ENCODE measurements at regions not wholly inside any gene's neighbourhood (a gene's known extent, or its start where the extent isn't known, plus 50 kb on each side); places are given as distances from the start of the nearest gene placed in this dataset.

DNA sequence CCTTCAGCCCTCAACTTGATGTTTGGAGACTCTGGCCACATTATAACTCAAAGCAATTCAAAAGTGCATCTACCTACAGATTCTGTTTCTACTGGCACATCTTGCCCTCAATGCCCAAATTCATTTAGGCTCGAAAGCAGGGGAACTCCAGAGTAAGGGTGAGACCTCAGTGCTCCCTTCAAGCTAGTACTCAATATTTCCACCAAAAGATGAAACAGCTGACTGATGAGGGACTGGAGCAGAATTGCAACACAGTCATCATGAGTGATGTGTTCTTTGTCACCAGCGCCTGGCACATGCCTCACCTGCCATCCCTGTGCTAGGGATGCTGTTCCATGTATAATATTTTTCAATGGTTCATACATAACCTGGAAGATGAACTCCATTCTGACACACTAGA is 247.3 kb downstream of the DSEL start:
- Histone ChIP-seq H3K4me3 (ENCODE audit: low read length) (no peak overlapping the region), H3K9ac (ENCODE audit: low read length) (no peak overlapping the region), H4K20me1 (ENCODE audit: insufficient read depth, low read length) (no peaks in the 10 kb centered on the region), H3K27me3 (replicated peaks; ENCODE audit: insufficient read depth, low read length) (no peaks in the 10 kb centered on the region), H3K79me2 (ENCODE audit: low read length) (no peaks in the 10 kb centered on the region), H3F3A (ENCODE audit: insufficient read depth, low read length) (no peaks in the 10 kb centered on the region), H3K4me2 (ENCODE audit: low read depth, low read length) (no peak overlapping the region), H3K4me1 (ENCODE audit: low read length) (no peaks in the 10 kb centered on the region), H3K9me3 (replicated peaks; ENCODE audit: insufficient read depth, low read length) (no peaks in the 10 kb centered on the region), H3K27ac (ENCODE audit: low read length) (no peak overlapping the region), H3K9me2 (replicated peaks; ENCODE audit: insufficient read depth, low read length) (no peaks in the 10 kb centered on the region), H3K36me3 (replicated peaks; ENCODE audit: insufficient read depth, low read length) (no peaks in the 10 kb centered on the region), H2AFZ (ENCODE audit: low read length) (no peak overlapping the region)
- DNase-seq = no peak
- TF ChIP-seq, protein P1, sequence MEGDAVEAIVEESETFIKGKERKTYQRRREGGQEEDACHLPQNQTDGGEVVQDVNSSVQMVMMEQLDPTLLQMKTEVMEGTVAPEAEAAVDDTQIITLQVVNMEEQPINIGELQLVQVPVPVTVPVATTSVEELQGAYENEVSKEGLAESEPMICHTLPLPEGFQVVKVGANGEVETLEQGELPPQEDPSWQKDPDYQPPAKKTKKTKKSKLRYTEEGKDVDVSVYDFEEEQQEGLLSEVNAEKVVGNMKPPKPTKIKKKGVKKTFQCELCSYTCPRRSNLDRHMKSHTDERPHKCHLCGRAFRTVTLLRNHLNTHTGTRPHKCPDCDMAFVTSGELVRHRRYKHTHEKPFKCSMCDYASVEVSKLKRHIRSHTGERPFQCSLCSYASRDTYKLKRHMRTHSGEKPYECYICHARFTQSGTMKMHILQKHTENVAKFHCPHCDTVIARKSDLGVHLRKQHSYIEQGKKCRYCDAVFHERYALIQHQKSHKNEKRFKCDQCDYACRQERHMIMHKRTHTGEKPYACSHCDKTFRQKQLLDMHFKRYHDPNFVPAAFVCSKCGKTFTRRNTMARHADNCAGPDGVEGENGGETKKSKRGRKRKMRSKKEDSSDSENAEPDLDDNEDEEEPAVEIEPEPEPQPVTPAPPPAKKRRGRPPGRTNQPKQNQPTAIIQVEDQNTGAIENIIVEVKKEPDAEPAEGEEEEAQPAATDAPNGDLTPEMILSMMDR (IDR thresholded peaks at IDR 0.05; ENCODE audit: low read length) = no peak
- TF ChIP-seq EZH2phosphoT487 (IDR thresholded peaks at IDR 0.05; ENCODE audit: low read length) (no peak), EZH2 (optimal IDR thresholded peaks at IDR 0.05; ENCODE audit: low read depth, low read length) (no peak)

DNA sequence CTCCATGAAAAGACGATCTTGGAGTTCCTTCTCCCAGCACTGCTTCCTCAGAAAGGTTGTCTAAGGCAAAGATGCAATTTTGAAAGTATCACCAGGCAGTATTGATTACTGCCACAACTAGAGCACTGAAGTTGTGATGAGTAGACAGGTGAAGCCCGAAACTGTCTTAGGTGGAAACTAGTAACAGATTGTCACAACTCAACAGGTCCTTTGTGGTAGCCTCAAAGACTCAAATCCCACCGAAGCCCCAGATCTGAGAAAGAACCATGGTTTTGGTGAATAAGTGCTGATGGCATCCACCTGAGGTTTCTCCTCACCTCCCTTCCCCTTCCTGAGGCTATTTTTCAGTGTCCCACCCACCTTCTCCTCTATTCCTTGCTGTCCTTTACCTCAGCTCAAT is 248.0 kb downstream of the DSEL start:
- H3K4me1 ChIP-seq (ENCODE audit: low read length) = no peaks in the 10 kb centered on the region

DNA sequence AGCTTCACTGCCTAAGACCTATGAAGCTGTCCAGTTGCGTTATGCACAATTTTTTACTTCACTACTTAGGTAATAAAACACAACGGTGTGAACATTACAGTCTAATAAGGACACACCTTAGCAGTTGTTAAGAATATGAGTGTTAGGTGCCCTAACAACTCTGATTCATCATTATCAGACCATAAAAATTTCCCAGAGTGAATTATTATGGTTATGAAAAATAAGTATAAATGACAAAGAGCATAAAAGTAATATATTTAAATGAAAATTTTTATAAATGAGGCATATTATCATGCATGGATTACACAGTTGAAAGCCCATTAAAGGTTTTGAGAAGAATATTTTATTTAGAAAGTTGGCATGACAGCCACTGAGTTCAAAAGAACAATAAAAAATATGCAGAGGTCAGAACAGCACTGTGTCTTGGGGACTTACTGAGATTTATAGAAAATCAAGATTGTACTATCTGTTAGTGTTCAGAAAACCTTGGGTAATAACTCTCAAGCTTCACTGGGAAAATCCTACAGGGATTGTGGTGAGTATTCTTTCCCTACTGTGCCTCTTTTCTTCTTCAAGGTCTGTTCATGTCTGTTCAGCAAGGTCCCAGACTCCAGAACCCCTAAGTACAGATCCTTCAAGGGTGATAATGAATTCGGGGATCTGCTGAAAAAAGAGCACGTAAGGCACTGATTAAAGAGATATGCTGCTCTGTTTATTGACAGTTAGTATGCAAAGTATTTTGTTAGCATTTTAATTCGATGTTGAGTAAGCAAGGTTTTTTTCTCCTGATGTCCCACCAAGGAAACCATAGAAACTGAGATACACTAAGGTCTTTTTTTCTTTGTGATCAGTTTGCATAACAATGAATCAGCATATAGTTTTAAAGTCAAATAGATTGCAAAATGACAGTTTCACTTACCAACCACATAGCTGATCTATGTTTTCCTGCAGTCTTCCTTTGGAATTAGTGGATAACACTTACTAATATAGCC is 250.0 kb downstream of the DSEL start:
- H3K9me3 ChIP-seq (replicated peaks; ENCODE audit: insufficient read depth, low read length) = no peaks in the 10 kb centered on the region
- H3F3A ChIP-seq (ENCODE audit: insufficient read depth, low read length) = peaks cover 3% of the 10 kb centered on the region
- H3K27ac ChIP-seq (ENCODE audit: low read length) = no peak overlapping the region
- H3K36me3 ChIP-seq (replicated peaks; ENCODE audit: insufficient read depth, low read length) = no peaks in the 10 kb centered on the region
- no peak overlapping the region for H3K9ac ChIP-seq (ENCODE audit: low read length)
- peaks cover 4% of the 10 kb centered on the region; the same call in 1 of the 2 replicates for H3K4me1 ChIP-seq (ENCODE audit: low read length)
- TF ChIP-seq EZH2phosphoT487 (IDR thresholded peaks at IDR 0.05; ENCODE audit: low read length) (no peak), EZH2 (optimal IDR thresholded peaks at IDR 0.05; ENCODE audit: low read depth, low read length) (no peak)
- TF ChIP-seq, protein P1 (IDR thresholded peaks at IDR 0.05; ENCODE audit: low read length) = no peak
- no peaks in the 10 kb centered on the region for H3K27me3 ChIP-seq (replicated peaks; ENCODE audit: insufficient read depth, low read length)
- DNase-seq = no peak
- no peaks in the 10 kb centered on the region for H3K79me2 ChIP-seq (ENCODE audit: low read length)
- no peak overlapping the region for H3K4me2 ChIP-seq (ENCODE audit: low read depth, low read length)
- no peaks in the 10 kb centered on the region for H3K9me2 ChIP-seq (replicated peaks; ENCODE audit: insufficient read depth, low read length)
- no peaks in the 10 kb centered on the region for H4K20me1 ChIP-seq (ENCODE audit: insufficient read depth, low read length)
- H2AFZ ChIP-seq (ENCODE audit: low read length) = no peak overlapping the region
- H3K4me3 ChIP-seq (ENCODE audit: low read length) = no peak overlapping the region

More for the DNA sequence above, 248.0 kb downstream of the DSEL start:
- Histone ChIP-seq H4K20me1 (ENCODE audit: insufficient read depth, low read length) (no peaks in the 10 kb centered on the region), H2AFZ (ENCODE audit: low read length) (no peak overlapping the region), H3K9me3 (replicated peaks; ENCODE audit: insufficient read depth, low read length) (no peaks in the 10 kb centered on the region), H3K9ac (ENCODE audit: low read length) (no peak overlapping the region), H3K9me2 (replicated peaks; ENCODE audit: insufficient read depth, low read length) (no peaks in the 10 kb centered on the region), H3K4me3 (ENCODE audit: low read length) (no peak overlapping the region), H3K36me3 (replicated peaks; ENCODE audit: insufficient read depth, low read length) (no peaks in the 10 kb centered on the region), H3F3A (ENCODE audit: insufficient read depth, low read length) (no peaks in the 10 kb centered on the region), H3K4me2 (ENCODE audit: low read depth, low read length) (no peak overlapping the region), H3K27me3 (replicated peaks; ENCODE audit: insufficient read depth, low read length) (no peaks in the 10 kb centered on the region), H3K27ac (ENCODE audit: low read length) (no peak overlapping the region), H3K79me2 (ENCODE audit: low read length) (no peaks in the 10 kb centered on the region)
- TF ChIP-seq, protein P1 (IDR thresholded peaks at IDR 0.05; ENCODE audit: low read length) = no peak
- TF ChIP-seq EZH2 (optimal IDR thresholded peaks at IDR 0.05; ENCODE audit: low read depth, low read length) = no peak
- TF ChIP-seq EZH2phosphoT487 (IDR thresholded peaks at IDR 0.05; ENCODE audit: low read length) = no peak
- DNase-seq = no peak
